Astrocyte (in vitro differentiated cells and primary cell): ENCODE measurements at regions not wholly inside any gene's neighbourhood (a gene's known extent, or its start where the extent isn't known, plus 50 kb on each side); places are given as distances from the start of the nearest gene placed in this dataset.

Experiments
- CTCF ChIP-seq: IDR thresholded peaks from 2 replicates; pipeline ENCODE4 v1.5.1; 2011; ENCODE audit warnings: low read depth, mild to moderate bottlenecking, inconsistent platforms, low read length, moderate library complexity; ENCODE audit not compliant: insufficient read depth
- EZH2 ChIP-seq: IDR thresholded peaks from 2 replicates; pipeline ENCODE4 v1.6.1; 2012; ENCODE audit warnings: mild to moderate bottlenecking, low read length, inconsistent platforms; ENCODE audit not compliant: insufficient read depth

GRCh38 chr14:26213846-26214575 lies 383.8 kb downstream of the NOVA1 start:
- TF ChIP-seq CTCF (no peak), EZH2 (no peak)
